ENCODE measurements at regions not wholly inside any gene's neighbourhood (a gene's known extent, or its start where the extent isn't known, plus 50 kb on each side); places are given as distances from the start of the nearest gene placed in this dataset.

DNA sequence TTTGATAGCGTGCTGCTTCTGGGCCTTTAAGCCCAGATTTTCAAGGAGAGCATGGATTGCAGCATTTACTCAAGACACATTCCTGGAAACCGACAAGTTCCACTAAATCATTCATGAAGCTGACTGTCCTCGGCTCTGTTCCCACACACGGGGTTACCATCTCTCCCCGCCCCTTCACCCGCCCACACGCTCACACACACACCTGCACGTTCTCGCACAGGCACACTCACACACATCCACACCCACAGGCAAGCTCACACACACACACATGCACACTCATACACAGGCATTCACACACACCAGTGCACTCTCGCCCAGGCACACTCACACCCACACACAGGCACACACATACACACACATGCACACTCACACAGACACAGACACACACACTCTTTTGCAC is 150.0 kb upstream of the AGAP1 start:
- no peak for TF ChIP-seq NFRKB (IDR thresholded peaks at IDR 0.05)
- TF ChIP-seq TARDBP (IDR thresholded peaks at IDR 0.05), result no peak
- TF ChIP-seq FOXM1 (IDR thresholded peaks at IDR 0.05; ENCODE audit: borderline replicate concordance), result no peak
- no peak for TF ChIP-seq ZNF384 (IDR thresholded peaks at IDR 0.05)
- no peak for TF ChIP-seq BHLHE40 (IDR thresholded peaks at IDR 0.05; ENCODE audit: borderline replicate concordance)
- no peak for TF ChIP-seq SP1 (IDR thresholded peaks at IDR 0.05)

Measured in HEK293T (cell line).